Adrenal gland (tissue), 5 donors: ENCODE measurements at regions not wholly inside any gene's neighbourhood (a gene's known extent, or its start where the extent isn't known, plus 50 kb on each side); places are given as distances from the start of the nearest gene placed in this dataset.

Experiments used
- CTCF ChIP-seq, 6 experiments: fragments of 450-650 bp in 4 of 6; fragments of 200-600 bp in 2 of 6; sonication (generic) in 1 of 6; IDR thresholded peaks; 1 replicate in 5 of 6; 2 replicates in 1 of 6; pipeline versions ENCODE4 v1.5.1 to v1.8.0; 2016 to 2021; ENCODE audit warnings: antibody characterized with exemption in 6 of 6, mild to moderate bottlenecking in 2 of 6, moderate library complexity in 1 of 6
- POLR2A ChIP-seq, 2 donors: fragments of 450-650 bp; IDR thresholded peaks; one replicate each; pipeline ENCODE4 v1.6.1; 2017; ENCODE audit warnings: antibody characterized with exemption in 2 of 2, mild to moderate bottlenecking in 2 of 2, moderate library complexity in 1 of 2
- donor health status: DM: no; HTN: no; CAD: no.

- TF ChIP-seq CTCF (IDR thresholded peaks at IDR 0.05) (no peak), POLR2A (IDR thresholded peaks at IDR 0.05) (no peak)
Observed at GRCh38 chr10:21100871-21101514, 203.9 kb upstream of the NEBL start.
